Astrocyte of the spinal cord (primary cell): ENCODE measurements at regions not wholly inside any gene's neighbourhood (a gene's known extent, or its start where the extent isn't known, plus 50 kb on each side); places are given as distances from the start of the nearest gene placed in this dataset.

Experiments used
- DNase-seq: peaks from one replicate; pipeline ENCODE4 v3.0.0; 2011; ENCODE audit warnings: low read depth, low spot score
- H3K4me3 ChIP-seq: 2 replicates; pipeline ENCODE4 v1.5.1; 2011; ENCODE audit warnings: low read depth, mild to moderate bottlenecking, low read length, moderate library complexity
- CTCF ChIP-seq: IDR thresholded peaks from 2 replicates; pipeline ENCODE4 v1.5.1; 2012; ENCODE audit warnings: low read depth, mild to moderate bottlenecking, low read length, inconsistent platforms
- in situ Hi-C: cut with HindIII; loops from 2 replicates; pipeline ENCODE4 v1.10.0; 2017; ENCODE audit warnings: low sequenced_read_pairs

GRCh38 chr2:212596276-212596675 is 57.7 kb upstream of the ERBB4 start:
- no peak for TF ChIP-seq CTCF
- DNase-seq: no peak
- in situ Hi-C loops: no loop called here

GRCh38 chr2:212595036-212595654 is 56.5 kb upstream of the ERBB4 start:
- in situ Hi-C loops: no loop called here
- TF ChIP-seq CTCF: peak; percentile 39
- DNase-seq: peak; percentile 54
- H3K4me3 ChIP-seq: no peak overlapping the region

More at GRCh38 chr2:212596276-212596675, 57.7 kb upstream of the ERBB4 start:
- H3K4me3 ChIP-seq: no peak overlapping the region

- no peak for TF ChIP-seq CTCF
- in situ Hi-C loops: no loop called here
These were observed 54.1 kb upstream of the ERBB4 start for GRCh38 chr2:212592695-212593094.

More at GRCh38 chr2:212592695-212593094, 54.1 kb upstream of the ERBB4 start:
- H3K4me3 ChIP-seq: no peak overlapping the region
- no peak for DNase-seq
